Glutamatergic neuron (in vitro differentiated cells): ENCODE measurements at regions not wholly inside any gene's neighbourhood (a gene's known extent, or its start where the extent isn't known, plus 50 kb on each side); places are given as distances from the start of the nearest gene placed in this dataset.

Experiments used
- DNase-seq: peaks from one replicate; pipeline ENCODE4 v3.0.0; 2022
- H3K27ac Mint-ChIP-seq: one replicate; pipeline ENCODE4 v1.8.0; 2020; ENCODE audit warnings: mild to moderate bottlenecking, mixed read lengths, inconsistent platforms; ENCODE audit not compliant: unreplicated experiment
- H3K27me3 Mint-ChIP-seq: one replicate; pipeline ENCODE4 v1.8.0; 2020; ENCODE audit warnings: mild to moderate bottlenecking, moderate library complexity, mixed read lengths, inconsistent platforms; ENCODE audit not compliant: unreplicated experiment
- H3K36me3 Mint-ChIP-seq: one replicate; pipeline ENCODE4 v1.8.0; 2020; ENCODE audit warnings: mild to moderate bottlenecking, mixed read lengths, inconsistent platforms; ENCODE audit not compliant: unreplicated experiment
- H3K4me1 Mint-ChIP-seq: one replicate; pipeline ENCODE4 v1.8.0; 2020; ENCODE audit warnings: mild to moderate bottlenecking, low read depth, mixed read lengths, inconsistent platforms; ENCODE audit not compliant: unreplicated experiment
- H3K4me3 Mint-ChIP-seq: one replicate; pipeline ENCODE4 v1.8.0; 2020; ENCODE audit warnings: mild to moderate bottlenecking, mixed read lengths, inconsistent platforms; ENCODE audit not compliant: unreplicated experiment
- H3K9me3 Mint-ChIP-seq: one replicate; pipeline ENCODE4 v1.8.0; 2020; ENCODE audit warnings: mild to moderate bottlenecking, moderate library complexity, mixed read lengths, inconsistent platforms; ENCODE audit not compliant: unreplicated experiment
- TF ChIP-seq, protein P1 (sequence below): fragments of 200-600 bp; sonication (generic); IDR thresholded peaks from one replicate; pipeline ENCODE4 v1.5.0; 2021; ENCODE audit not compliant: partially characterized antibody, unreplicated experiment

DNA sequence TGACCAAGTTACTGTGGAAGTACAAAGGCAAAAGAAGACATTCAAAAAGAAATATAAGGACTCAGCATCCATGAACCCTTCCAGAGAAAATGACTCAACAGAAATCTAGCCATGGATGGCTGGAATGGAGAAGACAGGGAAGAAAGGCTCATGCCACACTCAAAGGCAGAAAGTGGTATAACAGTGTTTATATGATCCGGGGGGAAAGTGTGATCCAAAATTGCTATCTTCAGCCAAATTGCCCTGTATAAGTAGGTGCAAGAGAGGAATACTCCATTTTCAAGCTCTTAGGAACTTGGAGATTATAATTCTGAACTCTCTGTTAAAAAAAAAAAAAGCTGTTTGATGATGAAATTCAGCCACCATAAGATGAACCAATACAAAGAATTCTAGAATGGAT, 81.8 kb upstream of the TENM4 start:
- Mint-ChIP-seq H3K4me1 (no peaks in the 10 kb centered on the region), H3K27me3 (no peaks in the 10 kb centered on the region)

DNA sequence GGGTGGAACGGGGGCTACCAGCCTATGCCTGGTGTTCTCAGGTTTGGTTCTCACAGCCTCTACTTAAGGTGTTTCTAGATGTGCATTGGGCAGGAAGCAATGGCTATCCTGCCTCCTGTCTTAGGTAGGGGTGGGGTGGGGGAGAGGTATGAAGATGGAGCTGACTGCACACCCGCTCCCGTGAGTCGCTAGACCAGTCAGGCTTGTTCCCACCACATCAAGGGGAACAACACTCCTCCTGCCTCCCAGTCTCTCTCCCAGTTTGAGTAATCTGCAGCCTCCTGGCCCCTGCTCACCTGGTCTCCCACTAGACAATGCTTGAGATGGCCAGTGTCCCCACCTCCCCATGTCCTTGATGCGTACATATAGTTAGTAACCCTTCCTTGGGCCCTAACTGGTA, 79.3 kb upstream of the TENM4 start:
- Mint-ChIP-seq H3K27me3 (no peaks in the 10 kb centered on the region), H3K4me1 (no peaks in the 10 kb centered on the region), H3K4me3 (no peak overlapping the region), H3K9me3 (no peaks in the 10 kb centered on the region), H3K36me3 (no peaks in the 10 kb centered on the region), H3K27ac (no peak overlapping the region)
- TF ChIP-seq, protein P1, sequence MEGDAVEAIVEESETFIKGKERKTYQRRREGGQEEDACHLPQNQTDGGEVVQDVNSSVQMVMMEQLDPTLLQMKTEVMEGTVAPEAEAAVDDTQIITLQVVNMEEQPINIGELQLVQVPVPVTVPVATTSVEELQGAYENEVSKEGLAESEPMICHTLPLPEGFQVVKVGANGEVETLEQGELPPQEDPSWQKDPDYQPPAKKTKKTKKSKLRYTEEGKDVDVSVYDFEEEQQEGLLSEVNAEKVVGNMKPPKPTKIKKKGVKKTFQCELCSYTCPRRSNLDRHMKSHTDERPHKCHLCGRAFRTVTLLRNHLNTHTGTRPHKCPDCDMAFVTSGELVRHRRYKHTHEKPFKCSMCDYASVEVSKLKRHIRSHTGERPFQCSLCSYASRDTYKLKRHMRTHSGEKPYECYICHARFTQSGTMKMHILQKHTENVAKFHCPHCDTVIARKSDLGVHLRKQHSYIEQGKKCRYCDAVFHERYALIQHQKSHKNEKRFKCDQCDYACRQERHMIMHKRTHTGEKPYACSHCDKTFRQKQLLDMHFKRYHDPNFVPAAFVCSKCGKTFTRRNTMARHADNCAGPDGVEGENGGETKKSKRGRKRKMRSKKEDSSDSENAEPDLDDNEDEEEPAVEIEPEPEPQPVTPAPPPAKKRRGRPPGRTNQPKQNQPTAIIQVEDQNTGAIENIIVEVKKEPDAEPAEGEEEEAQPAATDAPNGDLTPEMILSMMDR: no peak
- no peak for DNase-seq

More for the DNA sequence above, 81.8 kb upstream of the TENM4 start:
- H3K9me3 Mint-ChIP-seq: no peaks in the 10 kb centered on the region
- H3K27ac Mint-ChIP-seq: no peak overlapping the region
- H3K4me3 Mint-ChIP-seq: no peak overlapping the region
- no peaks in the 10 kb centered on the region for H3K36me3 Mint-ChIP-seq
- TF ChIP-seq, protein P1: no peak
- DNase-seq: no peak

GRCh38 chr11:79515781-79516180, 75.0 kb upstream of the TENM4 start:
- TF ChIP-seq, protein P1: no peak
- Mint-ChIP-seq H3K4me1 (no peaks in the 10 kb centered on the region), H3K36me3 (no peaks in the 10 kb centered on the region), H3K27ac (no peak overlapping the region), H3K4me3 (no peak overlapping the region), H3K9me3 (no peaks in the 10 kb centered on the region), H3K27me3 (no peaks in the 10 kb centered on the region)
- DNase-seq: no peak

DNA sequence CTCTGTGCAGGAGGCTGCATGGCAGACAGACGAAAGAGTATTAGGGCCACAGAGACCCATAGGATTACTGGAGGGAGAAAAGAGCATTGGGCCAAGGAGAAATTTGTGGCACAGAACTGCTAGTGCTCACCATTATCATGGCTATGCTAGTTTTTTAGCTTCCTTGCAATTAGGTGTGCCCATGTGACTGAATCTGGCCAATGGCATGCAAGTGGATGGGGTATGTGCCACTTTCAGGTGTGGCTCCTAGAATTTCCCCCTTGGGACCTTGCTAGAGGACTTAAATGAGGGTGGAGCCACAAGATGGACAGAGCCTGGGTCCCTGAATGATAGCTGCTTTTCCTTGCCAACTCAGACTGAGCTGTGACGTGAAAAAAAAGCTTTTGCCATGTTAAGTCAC, 73.9 kb upstream of the TENM4 start:
- Mint-ChIP-seq H3K9me3 (no peaks in the 10 kb centered on the region), H3K4me3 (no peak overlapping the region), H3K36me3 (no peaks in the 10 kb centered on the region), H3K27ac (no peak overlapping the region), H3K4me1 (no peaks in the 10 kb centered on the region), H3K27me3 (no peaks in the 10 kb centered on the region)
- no peak for DNase-seq
- TF ChIP-seq, protein P1: no peak

DNA sequence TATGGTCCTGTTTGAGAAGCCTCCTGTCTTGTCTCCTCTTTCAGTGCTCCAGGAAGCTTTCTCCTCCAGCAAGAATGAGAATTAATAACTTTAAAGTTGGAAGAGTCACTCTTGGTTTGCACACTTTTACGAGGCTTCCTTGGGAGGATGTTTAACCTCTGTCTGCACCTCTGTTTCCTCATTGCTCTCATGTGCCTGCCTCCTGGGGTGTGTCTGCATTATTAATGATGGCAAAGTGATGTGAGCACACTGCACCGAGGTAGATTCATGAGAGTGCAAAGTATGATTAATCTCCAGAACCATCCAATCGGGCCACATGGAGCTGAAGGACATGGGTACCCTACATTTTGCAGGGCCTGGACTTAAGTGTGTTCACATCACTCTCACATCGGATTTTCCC, 73.5 kb upstream of the TENM4 start:
- H3K27ac Mint-ChIP-seq: no peak overlapping the region

More for the DNA sequence above, 73.5 kb upstream of the TENM4 start:
- Mint-ChIP-seq H3K9me3 (no peaks in the 10 kb centered on the region), H3K27me3 (no peaks in the 10 kb centered on the region), H3K36me3 (no peaks in the 10 kb centered on the region), H3K4me1 (no peaks in the 10 kb centered on the region), H3K4me3 (no peak overlapping the region)
- no peak for DNase-seq
- TF ChIP-seq, protein P1: no peak
